Stomach smooth muscle (tissue), 2 donors: ENCODE measurements at regions not wholly inside any gene's neighbourhood (a gene's known extent, or its start where the extent isn't known, plus 50 kb on each side); places are given as distances from the start of the nearest gene placed in this dataset.
"Not testable (repeated sequence)": the region's sequence is repeated elsewhere in the genome, so short reads cannot be mapped to it uniquely, and the experiment has no call there.

ENCODE experiments used
- H3K27ac ChIP-seq: one replicate; pipeline ENCODE4 v1.7.0; 2013; ENCODE audit warnings: mild to moderate bottlenecking, low read length, inconsistent platforms
- H3K27me3 ChIP-seq, 2 donors: one replicate each; pipeline ENCODE4 v1.7.0; 2013; ENCODE audit warnings: low read length in 2 of 2; ENCODE audit not compliant: insufficient read depth in 2 of 2, control insufficient read depth in 1 of 2
- H3K36me3 ChIP-seq, 2 donors: one replicate each; pipeline ENCODE4 v1.7.0; 2013; ENCODE audit warnings: low read length in 2 of 2; ENCODE audit not compliant: control insufficient read depth in 2 of 2, insufficient read depth in 2 of 2
- H3K4me1 ChIP-seq: one replicate; pipeline ENCODE4 v1.7.0; 2013; ENCODE audit warnings: low read length; ENCODE audit not compliant: control insufficient read depth, insufficient read depth
- H3K4me3 ChIP-seq, 2 donors: one replicate each; pipeline ENCODE4 v1.7.0; 2013; ENCODE audit warnings: low read length in 2 of 2
- H3K9ac ChIP-seq, 2 donors: one replicate each; pipeline ENCODE4 v1.7.0; 2013; ENCODE audit warnings: low read length in 2 of 2, mild to moderate bottlenecking in 1 of 2
- H3K9me3 ChIP-seq, 2 donors: one replicate each; pipeline ENCODE4 v1.7.0; 2013; ENCODE audit warnings: low read length in 2 of 2; ENCODE audit not compliant: control insufficient read depth in 2 of 2
- donor health status: healthy.
- donor health status: Pancreatic carcinoma.

DNA sequence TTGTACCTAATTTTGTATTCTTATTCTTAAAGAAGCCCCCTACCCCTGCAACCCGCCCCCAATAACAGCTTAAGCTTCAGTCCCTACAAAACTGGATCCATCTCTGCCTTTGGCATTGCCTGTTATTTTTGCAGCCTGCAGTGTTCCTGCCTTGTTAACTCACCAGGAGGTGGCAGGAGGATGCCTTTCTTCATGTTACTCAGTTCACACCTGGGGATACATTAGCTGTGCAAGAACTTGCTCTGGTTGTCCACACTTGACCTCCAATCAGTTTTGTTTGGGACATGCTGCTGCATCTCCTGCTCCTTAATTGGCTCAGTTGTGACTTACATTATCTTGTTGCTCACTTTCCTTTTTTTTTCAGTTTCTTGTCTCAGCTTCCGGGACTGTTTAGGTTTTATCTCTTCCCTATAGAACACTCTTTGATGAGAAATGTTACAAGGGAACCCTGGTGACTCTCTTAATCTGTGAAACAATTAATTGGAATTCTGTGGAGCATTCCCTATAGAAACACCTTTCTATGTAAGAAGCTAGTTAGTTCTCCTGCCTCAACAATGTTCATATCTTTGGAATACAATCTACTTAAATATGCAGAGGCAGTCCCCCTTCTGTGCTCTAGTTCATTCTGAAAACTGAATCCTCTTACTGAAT lies 467.7 kb upstream of the ACO1 start:
- Histone ChIP-seq H3K36me3 (no peaks in the 10 kb centered on the region), H3K9me3 (peaks cover 0 to 3% of the 10 kb centered on the region in 2 donors), H3K27ac (no peak overlapping the region), H3K4me1 (no peaks in the 10 kb centered on the region), H3K4me3 (no peak overlapping the region), H3K27me3 (no peaks in the 10 kb centered on the region), H3K9ac (no peak overlapping the region)

DNA sequence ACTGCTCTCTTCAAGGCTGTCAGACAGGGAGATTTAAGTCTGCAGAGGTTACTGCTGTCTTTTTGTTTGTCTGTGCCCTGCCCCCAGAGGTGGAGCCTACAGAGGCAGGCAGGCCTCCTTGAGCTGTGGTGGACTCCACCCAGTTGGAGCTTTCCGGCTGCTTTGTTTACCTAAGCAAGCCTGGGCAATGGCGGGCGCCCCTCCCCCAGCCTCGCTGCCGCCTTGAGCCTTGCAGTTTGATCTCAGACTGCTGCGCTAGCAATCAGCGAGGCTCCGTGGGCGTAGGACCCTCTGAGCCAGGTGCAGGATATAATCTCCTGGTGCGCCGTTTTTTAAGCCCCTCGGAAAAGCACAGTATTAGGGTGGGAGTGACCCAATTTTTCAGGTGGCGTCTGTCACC lies 446.7 kb upstream of the ACO1 start:
- H3K27me3 ChIP-seq, H3K9ac ChIP-seq, H3K9me3 ChIP-seq, H3K4me1 ChIP-seq, H3K36me3 ChIP-seq, H3K27ac ChIP-seq, H3K4me3 ChIP-seq: not testable (repeated sequence)

GRCh38 chr9:31950756-31951155 lies 433.7 kb upstream of the ACO1 start:
- Histone ChIP-seq H3K4me3 (no peak overlapping the region), H3K27me3 (no peaks in the 10 kb centered on the region), H3K9me3 (no peaks in the 10 kb centered on the region), H3K4me1 (no peaks in the 10 kb centered on the region), H3K9ac (no peak overlapping the region), H3K27ac (no peak overlapping the region), H3K36me3 (no peaks in the 10 kb centered on the region)

- no peaks in the 10 kb centered on the region for H3K36me3 ChIP-seq
- no peak overlapping the region for H3K9ac ChIP-seq
- H3K27ac ChIP-seq = no peak overlapping the region
- H3K4me3 ChIP-seq = no peak overlapping the region
- no peaks in the 10 kb centered on the region for H3K27me3 ChIP-seq
- H3K9me3 ChIP-seq = peaks cover 0 to 17% of the 10 kb centered on the region in 2 donors
- H3K4me1 ChIP-seq = no peaks in the 10 kb centered on the region
Measured at GRCh38 chr9:31958572-31958971, 425.9 kb upstream of the ACO1 start.

DNA sequence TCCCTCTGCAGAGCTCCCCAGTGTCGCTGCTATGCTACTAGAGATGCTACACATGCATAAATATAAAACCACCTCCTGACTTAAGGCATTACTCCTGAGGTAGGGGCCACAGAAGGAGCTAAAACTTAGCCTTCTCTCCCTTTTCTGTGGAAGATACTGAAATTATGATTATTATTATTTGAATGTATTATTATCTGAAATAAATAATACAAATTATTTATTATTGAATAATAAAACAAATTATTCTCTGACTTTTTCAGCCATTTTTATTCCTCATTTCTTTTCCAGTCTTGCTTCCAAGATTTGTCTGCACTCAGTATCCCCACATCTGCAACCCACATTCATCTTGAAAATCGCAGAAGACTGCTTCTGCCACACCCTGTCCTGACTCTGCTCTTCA lies 414.9 kb upstream of the ACO1 start:
- H3K9me3 ChIP-seq = no peaks in the 10 kb centered on the region
- H3K9ac ChIP-seq = no peak overlapping the region
- no peaks in the 10 kb centered on the region for H3K4me1 ChIP-seq
- H3K27ac ChIP-seq = no peak overlapping the region
- H3K36me3 ChIP-seq = no peaks in the 10 kb centered on the region
- H3K4me3 ChIP-seq = no peak overlapping the region
- H3K27me3 ChIP-seq = no peaks in the 10 kb centered on the region

DNA sequence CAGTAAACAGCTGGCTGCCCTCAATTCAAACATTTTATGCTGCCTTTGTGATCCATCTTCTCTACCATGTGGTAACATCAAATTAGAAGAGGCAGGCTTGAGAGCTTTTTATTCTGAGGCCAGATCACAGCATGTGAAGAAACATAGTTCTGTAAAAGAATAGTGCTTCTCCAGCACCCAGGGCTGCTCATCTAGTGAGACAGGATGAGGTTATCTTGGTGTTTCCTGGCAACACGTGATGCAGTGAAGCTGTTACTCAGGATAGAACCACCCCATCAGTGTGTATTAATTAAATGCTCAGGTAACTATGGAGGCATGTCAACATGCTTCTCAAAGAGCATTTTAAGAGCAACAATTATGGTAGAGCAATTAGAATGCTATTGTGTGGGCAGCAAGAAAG lies 400.5 kb upstream of the ACO1 start:
- H3K9ac ChIP-seq = no peak overlapping the region
- H3K4me1 ChIP-seq = no peaks in the 10 kb centered on the region
- H3K36me3 ChIP-seq = no peaks in the 10 kb centered on the region
- peaks cover 0 to 3% of the 10 kb centered on the region in 2 donors for H3K9me3 ChIP-seq
- no peak overlapping the region for H3K4me3 ChIP-seq
- H3K27me3 ChIP-seq = no peaks in the 10 kb centered on the region
- no peak overlapping the region for H3K27ac ChIP-seq

GRCh38 chr9:31996331-31996730 lies 388.1 kb upstream of the ACO1 start:
- Histone ChIP-seq H3K36me3 (no peaks in the 10 kb centered on the region), H3K4me3 (no peak overlapping the region), H3K27ac (no peak overlapping the region), H3K4me1 (no peaks in the 10 kb centered on the region), H3K27me3 (no peaks in the 10 kb centered on the region), H3K9ac (no peak overlapping the region), H3K9me3 (no peaks in the 10 kb centered on the region)

GRCh38 chr9:32004431-32005076 lies 379.9 kb upstream of the ACO1 start:
- Histone ChIP-seq H3K27me3 (no peaks in the 10 kb centered on the region), H3K4me1 (no peaks in the 10 kb centered on the region), H3K9ac (no peak overlapping the region), H3K4me3 (no peak overlapping the region), H3K9me3 (no peaks in the 10 kb centered on the region), H3K27ac (no peak overlapping the region), H3K36me3 (no peaks in the 10 kb centered on the region)

DNA sequence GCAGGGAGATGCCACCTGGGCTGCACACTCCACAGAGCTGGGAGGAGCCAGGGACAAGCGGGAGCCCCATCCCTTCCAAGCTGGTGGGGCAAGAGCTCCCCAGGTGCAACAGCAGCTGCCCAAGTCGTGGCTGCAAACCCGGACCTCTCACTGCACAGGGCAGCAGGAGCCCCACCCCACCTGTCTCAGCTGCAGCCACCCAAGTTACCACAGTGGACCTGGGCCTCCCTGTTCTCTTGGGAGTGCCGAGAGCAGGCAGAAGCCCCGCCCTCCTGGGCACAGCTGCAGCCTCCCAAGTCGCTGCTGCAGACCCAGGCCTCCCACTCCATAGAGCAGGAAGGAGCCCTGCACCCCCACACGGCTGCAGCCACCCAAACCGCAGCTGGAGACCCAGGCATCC lies 374.1 kb upstream of the ACO1 start:
- H3K4me3 ChIP-seq = no peak overlapping the region
- no peaks in the 10 kb centered on the region for H3K9me3 ChIP-seq
- H3K9ac ChIP-seq = no peak overlapping the region
- H3K36me3 ChIP-seq = no peaks in the 10 kb centered on the region
- no peaks in the 10 kb centered on the region for H3K4me1 ChIP-seq
- H3K27ac ChIP-seq = no peak overlapping the region
- no peaks in the 10 kb centered on the region for H3K27me3 ChIP-seq

DNA sequence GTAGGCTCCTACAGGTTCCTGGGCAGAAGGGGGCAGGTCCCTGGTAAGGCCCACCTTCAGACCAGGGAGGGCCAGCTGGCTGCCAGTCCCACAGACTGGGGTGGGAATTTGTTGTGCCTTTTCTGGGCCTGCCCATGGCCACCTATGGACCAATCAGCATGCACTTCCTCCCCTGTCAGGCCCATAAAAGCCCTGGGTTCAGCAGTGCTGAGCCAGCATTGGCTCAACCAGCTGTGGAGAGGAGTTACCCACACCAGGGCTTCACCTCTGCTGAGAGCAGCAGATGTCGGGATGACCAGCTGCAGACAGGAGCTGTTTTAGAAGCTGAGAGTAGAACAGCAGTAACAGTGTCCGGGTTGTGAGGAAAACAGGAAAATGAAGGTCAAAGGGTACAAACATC lies 373.4 kb upstream of the ACO1 start:
- Histone ChIP-seq H3K9ac (no peak overlapping the region), H3K9me3 (no peaks in the 10 kb centered on the region), H3K4me3 (no peak overlapping the region), H3K36me3 (no peaks in the 10 kb centered on the region), H3K27me3 (no peaks in the 10 kb centered on the region), H3K27ac (no peak overlapping the region), H3K4me1 (no peaks in the 10 kb centered on the region)

GRCh38 chr9:32015795-32016194 lies 368.6 kb upstream of the ACO1 start:
- H3K9me3 ChIP-seq = no peaks in the 10 kb centered on the region
- H3K9ac ChIP-seq = no peak overlapping the region
- H3K27me3 ChIP-seq = no peaks in the 10 kb centered on the region
- no peak overlapping the region for H3K27ac ChIP-seq
- H3K36me3 ChIP-seq = no peaks in the 10 kb centered on the region
- no peak overlapping the region for H3K4me3 ChIP-seq
- H3K4me1 ChIP-seq = no peaks in the 10 kb centered on the region
